Endodermal cell (in vitro differentiated cells): ENCODE measurements at regions not wholly inside any gene's neighbourhood (a gene's known extent, or its start where the extent isn't known, plus 50 kb on each side); places are given as distances from the start of the nearest gene placed in this dataset.

ENCODE experiments used
- DNase-seq: peaks from one replicate; pipeline ENCODE4 v3.0.0-alpha.2; 2017
- H3K27ac ChIP-seq: 2 replicates; pipeline ENCODE4 v1.5.1; 2013; ENCODE audit warnings: mild to moderate bottlenecking, low read depth, low read length, moderate library complexity
- H3K27me3 ChIP-seq: 2 replicates; pipeline ENCODE4 v1.6.1; 2013; ENCODE audit warnings: mild to moderate bottlenecking, low read length, moderate library complexity; ENCODE audit not compliant: insufficient read depth, control insufficient read depth, poor library complexity, severe bottlenecking
- H3K36me3 ChIP-seq: 2 replicates; pipeline ENCODE4 v1.7.0; 2013; ENCODE audit warnings: mild to moderate bottlenecking, low read length, moderate library complexity; ENCODE audit not compliant: control insufficient read depth, insufficient read depth
- H3K4me1 ChIP-seq: one replicate; pipeline ENCODE4 v1.7.0; 2013; ENCODE audit warnings: low read length; ENCODE audit not compliant: control insufficient read depth, insufficient read depth
- H3K4me3 ChIP-seq: 2 replicates; pipeline ENCODE4 v1.5.1; 2013; ENCODE audit warnings: mild to moderate bottlenecking, low read length, moderate library complexity
- H3K9ac ChIP-seq: 2 replicates; pipeline ENCODE4 v1.6.1; 2013; ENCODE audit warnings: mild to moderate bottlenecking, low read length, moderate library complexity; ENCODE audit not compliant: poor library complexity, severe bottlenecking; ENCODE audit errors: extremely low read depth
- H3K9me3 ChIP-seq: 2 replicates; pipeline ENCODE4 v1.6.1; 2013; ENCODE audit warnings: mild to moderate bottlenecking, low read length, moderate library complexity; ENCODE audit not compliant: control insufficient read depth
- H3K27ac Mint-ChIP-seq: 2 replicates; pipeline ENCODE4 v1.8.0; 2020; ENCODE audit warnings: mixed read lengths
- H3K27me3 Mint-ChIP-seq: 2 replicates; pipeline ENCODE4 v1.8.0; 2021; ENCODE audit warnings: mild to moderate bottlenecking, mixed read lengths; ENCODE audit not compliant: insufficient read depth
- H3K36me3 Mint-ChIP-seq: 2 replicates; pipeline ENCODE4 v1.8.0; 2020; ENCODE audit warnings: low read depth, mixed read lengths
- H3K4me1 Mint-ChIP-seq: 2 replicates; pipeline ENCODE4 v1.8.0; 2020; ENCODE audit warnings: mixed read lengths
- H3K4me3 Mint-ChIP-seq: 2 replicates; pipeline ENCODE4 v1.8.0; 2020; ENCODE audit warnings: mild to moderate bottlenecking, moderate library complexity, mixed read lengths
- H3K9me3 Mint-ChIP-seq: 2 replicates; pipeline ENCODE4 v1.8.0; 2020; ENCODE audit warnings: mild to moderate bottlenecking, mixed read lengths
- CTCF ChIP-seq: fragments of 200-600 bp; sonication (generic); conservative IDR thresholded peaks from 2 replicates; pipeline ENCODE4 v1.5.0; 2021; ENCODE audit warnings: antibody characterized with exemption, mild to moderate bottlenecking
- WGBS, 2 experiments: methylation state at CpG; one replicate each; pipeline versions ENCODE4 v1.1.5 to v1.1.7; 2013; ENCODE audit warnings: missing lambda C conversion rate in 2 of 2, mixed read lengths in 1 of 2; ENCODE audit not compliant: insufficient coverage in 1 of 2, insufficient read length in 1 of 2; 5-methylcytosine and 5-hydroxymethylcytosine counted together

- no peaks in the 10 kb centered on the region for H3K27me3 ChIP-seq
- Mint-ChIP-seq H3K4me1 (no peaks in the 10 kb centered on the region), H3K36me3 (no peaks in the 10 kb centered on the region), H3K27ac (no peak overlapping the region), H3K27me3 (peaks cover 11% of the 10 kb centered on the region), H3K9me3 (no peaks in the 10 kb centered on the region), H3K4me3 (no peak overlapping the region)
- no peaks in the 10 kb centered on the region for H3K9me3 ChIP-seq
- no peak for DNase-seq
- no peaks in the 10 kb centered on the region for H3K36me3 ChIP-seq
- no peak overlapping the region for H3K27ac ChIP-seq
- no peak overlapping the region for H3K9ac ChIP-seq
- TF ChIP-seq CTCF = no peak
- H3K4me1 ChIP-seq = no peaks in the 10 kb centered on the region
- H3K4me3 ChIP-seq = no peak overlapping the region
- 90 to 93% methylated on average over 2 of the region's 2 CpGs for WGBS, 2 experiments
Observed at GRCh38 chr17:33416131-33416530, 123.0 kb upstream of the ASIC2 start.

- TF ChIP-seq CTCF = no peak
- H3K36me3 ChIP-seq = no peaks in the 10 kb centered on the region
- no peak overlapping the region for H3K9ac ChIP-seq
- no peak overlapping the region for H3K27ac Mint-ChIP-seq
- no peak overlapping the region for H3K4me3 Mint-ChIP-seq
- no peak overlapping the region for H3K4me3 ChIP-seq
- peaks cover 12% of the 10 kb centered on the region for H3K27me3 ChIP-seq
- H3K4me1 Mint-ChIP-seq = no peaks in the 10 kb centered on the region
- peaks cover 7% of the 10 kb centered on the region for H3K4me1 ChIP-seq
- DNase-seq = no peak
- no peaks in the 10 kb centered on the region for H3K9me3 ChIP-seq
- no peak overlapping the region for H3K27ac ChIP-seq
- WGBS, 2 experiments = 95 to 97% methylated on average over 3 of the region's 3 CpGs
- no peaks in the 10 kb centered on the region for H3K36me3 Mint-ChIP-seq
- no peaks in the 10 kb centered on the region for H3K9me3 Mint-ChIP-seq
- H3K27me3 Mint-ChIP-seq = peaks cover 15% of the 10 kb centered on the region
Observed at GRCh38 chr17:33421933-33422332, 128.8 kb upstream of the ASIC2 start.

- Histone ChIP-seq H3K27me3 (peaks cover 4% of the 10 kb centered on the region), H3K9me3 (no peaks in the 10 kb centered on the region), H3K27ac (no peak overlapping the region), H3K36me3 (no peaks in the 10 kb centered on the region), H3K4me3 (no peak overlapping the region), H3K9ac (no peak overlapping the region), H3K4me1 (peaks cover 10% of the 10 kb centered on the region)
- no peak for TF ChIP-seq CTCF
- H3K4me1 Mint-ChIP-seq = peaks cover 18% of the 10 kb centered on the region
- peaks cover 2% of the 10 kb centered on the region for H3K9me3 Mint-ChIP-seq
- no peaks in the 10 kb centered on the region for H3K36me3 Mint-ChIP-seq
- WGBS, 2 experiments = 78 to 100% methylated on average over 1 to 6 of the region's 6 CpGs
- peaks cover 8% of the 10 kb centered on the region for H3K27me3 Mint-ChIP-seq
- no peak overlapping the region for H3K27ac Mint-ChIP-seq
- DNase-seq = no peak
- no peak overlapping the region for H3K4me3 Mint-ChIP-seq
Observed at GRCh38 chr17:33433581-33433980, 140.5 kb upstream of the ASIC2 start.
